ENCODE measurements at regions not wholly inside any gene's neighbourhood (a gene's known extent, or its start where the extent isn't known, plus 50 kb on each side); places are given as distances from the start of the nearest gene placed in this dataset.
A peak's percentile ranks its signal among the peaks of the same experiment; 100 is the strongest.

DNA sequence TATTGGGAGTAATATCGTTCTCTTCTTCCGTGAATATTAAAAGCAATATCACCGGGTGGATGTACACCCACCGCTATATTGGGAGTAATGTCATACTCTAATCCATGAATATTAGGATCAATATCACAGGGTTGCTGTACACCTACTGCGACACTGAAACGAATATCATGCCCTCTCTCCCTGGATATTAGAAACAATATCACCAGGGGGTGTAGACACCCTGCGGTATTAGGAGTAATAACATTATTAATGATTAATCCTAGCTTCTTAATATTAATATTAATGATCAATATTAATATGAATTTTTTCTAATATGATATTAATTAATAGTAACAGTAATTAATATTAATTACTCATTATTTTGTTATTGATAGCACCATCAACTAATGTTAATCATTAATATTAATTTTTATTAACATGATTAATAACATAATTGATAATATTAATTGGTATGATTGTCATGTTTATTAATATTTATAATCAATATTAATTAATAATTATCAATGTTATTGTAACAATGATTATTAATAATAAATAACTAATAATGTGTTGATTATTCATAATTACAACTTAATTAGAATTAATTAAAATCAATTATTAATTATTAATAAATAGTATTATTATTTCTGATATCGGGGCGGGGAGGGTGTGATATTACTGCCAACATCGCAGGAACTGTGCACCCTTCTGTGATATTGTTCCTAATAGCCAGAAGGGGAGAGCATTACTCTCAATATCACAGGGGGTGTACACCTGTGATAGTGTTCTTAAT, 121.3 kb upstream of the C1GALT1 start:
- peak; percentile 98 for FAIRE-seq

DNA sequence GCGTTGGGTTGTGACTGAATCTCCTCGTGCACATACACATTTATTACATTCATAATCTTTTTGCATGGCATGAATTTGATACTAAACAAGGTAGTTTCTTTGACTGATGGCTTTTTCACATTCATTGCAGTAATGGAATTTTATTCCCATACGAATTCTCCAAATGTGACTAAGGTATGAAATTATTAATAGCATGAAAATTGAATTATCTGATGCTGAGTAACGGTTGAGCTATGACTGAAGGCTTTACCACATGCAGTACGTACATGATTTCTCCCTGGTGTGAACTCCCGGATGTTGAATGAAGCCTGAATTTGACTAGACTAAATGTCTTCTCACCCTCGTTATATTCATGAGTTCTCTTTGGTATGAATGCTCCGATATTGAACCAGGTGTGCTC, 104.4 kb upstream of the C1GALT1 start:
- no peak for FAIRE-seq

DNA sequence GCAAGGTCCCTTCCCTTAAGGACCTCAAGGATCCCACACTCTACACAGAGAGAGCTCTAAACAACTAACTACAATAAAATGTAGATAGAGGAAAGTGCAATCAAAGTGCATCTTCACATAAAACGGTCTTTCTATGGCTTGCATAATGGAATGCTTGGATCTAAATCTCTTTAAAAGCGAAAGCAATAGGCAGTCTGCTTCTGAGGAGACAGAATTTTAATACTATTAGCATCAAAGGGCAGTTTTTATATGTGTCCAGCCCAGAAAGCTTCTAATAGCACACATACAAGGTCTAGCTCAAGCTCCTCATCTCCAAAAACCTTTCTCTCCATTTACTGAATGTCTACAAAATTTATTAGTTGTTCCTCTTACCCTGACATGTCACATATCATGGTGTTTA, 101.5 kb upstream of the C1GALT1 start:
- no peak for FAIRE-seq

DNA sequence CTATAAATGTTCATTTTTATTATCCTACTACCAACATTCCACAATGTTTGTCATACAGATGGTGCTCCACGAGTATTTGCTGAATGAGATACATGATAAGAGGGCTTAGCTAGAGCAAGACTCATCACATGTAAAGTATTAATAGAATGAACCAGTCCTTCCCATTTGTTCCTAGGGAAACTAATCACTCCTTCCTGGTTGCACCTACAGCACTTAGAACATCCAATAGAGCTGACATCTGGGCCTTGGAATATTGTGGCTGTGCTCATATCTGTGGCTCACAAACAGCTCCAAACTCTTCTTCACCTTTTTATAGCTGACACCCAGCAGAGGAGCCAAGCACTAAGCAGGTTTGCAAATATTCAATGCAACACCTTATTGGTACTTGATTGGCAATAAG, 91.9 kb upstream of the C1GALT1 start:
- no peak for FAIRE-seq

DNA sequence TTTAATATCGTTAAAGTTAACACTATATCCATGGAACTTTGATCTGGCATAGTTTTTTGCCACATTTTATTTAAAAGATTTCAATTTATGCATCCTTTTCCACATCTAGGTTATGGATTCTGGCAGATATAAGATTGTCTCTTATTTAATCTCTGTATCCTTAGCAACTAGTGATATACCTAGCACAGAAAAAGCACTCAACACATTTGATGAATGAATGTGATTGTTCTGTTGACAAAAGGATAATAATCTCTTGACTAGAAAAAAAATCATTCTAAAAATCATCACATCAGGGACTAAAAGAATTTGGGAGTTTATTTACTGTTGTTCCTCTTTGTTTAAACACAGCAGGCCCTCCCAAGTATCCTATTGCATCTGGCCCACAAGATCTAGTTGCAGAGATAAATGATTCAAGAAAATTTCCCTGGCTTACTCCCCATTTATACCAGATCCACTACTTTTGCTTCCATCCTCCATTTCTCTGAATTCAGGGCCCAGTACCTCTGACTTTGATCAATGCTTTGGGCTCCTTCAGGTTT, 84.0 kb upstream of the C1GALT1 start:
- no peak for FAIRE-seq

DNA sequence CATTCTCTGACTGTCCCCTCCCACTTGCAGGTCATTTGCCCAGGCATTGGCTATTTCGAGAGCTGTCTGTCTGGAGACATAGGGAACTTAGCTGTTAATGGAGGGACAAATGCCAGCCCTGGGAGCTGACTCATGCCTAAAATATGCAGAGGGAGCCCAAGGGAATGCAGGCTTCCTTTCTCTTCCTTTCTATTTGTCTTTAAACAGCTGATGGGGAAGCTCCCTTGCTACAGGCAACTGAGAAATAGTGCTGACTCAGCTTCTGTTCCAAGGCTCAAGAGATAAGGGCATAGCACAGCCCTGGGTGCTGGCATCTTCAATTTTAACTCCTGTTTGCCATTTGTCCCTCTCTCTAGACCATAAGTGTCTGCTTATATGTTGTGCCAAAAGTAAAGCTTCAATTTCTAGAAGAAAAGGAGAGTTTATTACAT, 82.7 kb upstream of the C1GALT1 start:
- no peak for FAIRE-seq

DNA sequence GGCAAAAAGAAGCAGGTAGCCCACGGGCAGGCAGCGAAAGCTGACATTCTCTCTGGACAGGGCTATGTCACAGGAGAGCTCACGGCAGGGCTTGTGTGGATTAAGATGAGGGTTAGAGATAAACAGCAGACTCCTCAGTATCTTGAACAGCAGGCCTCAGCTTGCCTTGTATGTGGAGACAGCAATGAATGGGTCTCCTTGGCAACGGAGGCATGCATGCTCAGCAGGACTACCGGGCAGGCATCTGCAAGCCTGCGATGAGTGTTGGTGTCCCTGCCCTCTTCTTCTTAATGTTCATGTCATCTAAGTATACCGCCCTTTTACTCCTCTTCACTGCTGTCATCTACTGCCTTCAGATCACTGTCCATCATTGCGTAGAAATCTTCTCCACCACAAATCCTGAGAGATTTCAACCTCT, 81.9 kb upstream of the C1GALT1 start:
- FAIRE-seq = no peak

DNA sequence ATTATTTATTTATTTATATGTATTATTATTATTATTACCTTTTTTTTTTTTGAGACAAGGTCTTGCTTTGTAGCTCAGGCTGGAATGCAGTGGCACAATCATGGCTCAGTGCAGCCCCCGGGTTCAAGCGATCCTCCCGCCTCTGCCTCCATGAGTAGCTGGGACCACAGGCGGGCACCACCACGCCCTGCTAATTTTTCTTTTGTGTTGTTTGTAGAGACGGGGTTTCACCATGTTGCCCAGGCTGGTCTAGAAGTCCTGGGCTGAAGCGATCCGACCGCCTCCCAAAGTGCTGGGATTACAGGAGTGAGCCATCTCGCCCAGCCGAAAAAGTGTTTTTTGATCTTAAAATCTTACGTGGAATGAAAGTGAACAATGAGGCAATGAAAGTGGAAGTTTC, 79.4 kb upstream of the C1GALT1 start:
- no peak for FAIRE-seq

DNA sequence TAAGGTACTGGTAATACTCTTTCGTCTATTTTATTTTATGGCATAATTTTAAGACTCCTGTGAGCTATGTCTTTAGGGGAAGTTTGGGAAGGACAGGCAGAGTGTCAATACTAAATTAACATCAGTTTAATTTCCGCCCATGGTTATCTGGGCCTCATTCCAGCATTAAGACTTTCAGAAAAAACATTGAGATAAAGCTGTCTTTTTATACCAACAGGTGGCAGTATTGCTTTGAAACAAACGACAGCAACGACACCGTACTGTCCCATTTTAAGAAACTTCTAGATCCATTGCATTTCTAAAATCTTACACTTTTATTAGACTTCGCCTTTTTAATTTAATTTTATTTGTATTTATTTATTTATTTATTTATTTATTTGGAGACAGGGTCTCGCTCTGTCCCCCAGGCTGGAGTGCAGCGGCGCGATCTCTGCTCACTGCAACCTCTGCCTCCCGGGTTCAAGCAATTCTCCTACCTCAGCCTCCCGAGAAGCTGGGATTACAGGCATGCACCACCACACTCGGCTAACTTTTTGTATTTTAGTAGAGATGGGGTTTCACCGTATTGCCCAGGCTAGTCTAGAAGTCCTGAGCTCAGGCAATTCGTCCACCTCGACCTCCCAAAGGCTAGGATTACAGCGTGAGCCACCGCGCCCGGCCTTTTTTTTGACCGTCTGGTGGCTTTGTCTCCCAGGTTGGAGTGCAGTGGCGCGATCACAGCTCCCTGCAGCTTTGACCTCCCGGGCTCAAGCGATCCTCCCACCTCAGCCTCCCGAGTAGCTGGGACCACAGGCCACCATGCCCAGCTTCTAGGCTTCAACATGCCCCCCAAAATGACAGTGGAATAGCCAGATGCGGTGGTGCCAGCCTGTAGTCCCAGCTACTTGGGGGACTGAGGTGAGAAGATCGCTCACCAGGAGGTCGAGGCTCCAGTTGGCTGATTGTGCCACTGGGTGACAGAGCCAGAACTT, 78.7 kb upstream of the C1GALT1 start:
- FAIRE-seq = peak; percentile 98

DNA sequence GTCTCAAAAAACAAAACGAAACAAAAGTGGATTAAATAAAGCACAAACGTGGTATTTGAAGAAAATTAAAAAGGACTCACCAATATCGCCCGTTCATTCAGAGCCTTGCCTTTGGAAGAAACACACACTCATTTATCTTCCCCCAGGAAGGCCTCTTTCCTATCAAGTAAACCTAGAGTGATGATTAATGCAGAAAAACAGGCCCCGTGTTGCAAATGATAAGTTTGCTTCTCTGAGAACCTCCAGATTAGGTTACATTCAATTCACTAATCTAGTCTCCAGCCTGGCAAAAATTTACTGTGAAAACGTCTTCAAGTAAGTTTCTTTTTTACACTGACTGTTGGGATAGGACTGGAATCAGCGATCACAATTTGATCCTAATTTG, 78.0 kb upstream of the C1GALT1 start:
- no peak for FAIRE-seq

DNA sequence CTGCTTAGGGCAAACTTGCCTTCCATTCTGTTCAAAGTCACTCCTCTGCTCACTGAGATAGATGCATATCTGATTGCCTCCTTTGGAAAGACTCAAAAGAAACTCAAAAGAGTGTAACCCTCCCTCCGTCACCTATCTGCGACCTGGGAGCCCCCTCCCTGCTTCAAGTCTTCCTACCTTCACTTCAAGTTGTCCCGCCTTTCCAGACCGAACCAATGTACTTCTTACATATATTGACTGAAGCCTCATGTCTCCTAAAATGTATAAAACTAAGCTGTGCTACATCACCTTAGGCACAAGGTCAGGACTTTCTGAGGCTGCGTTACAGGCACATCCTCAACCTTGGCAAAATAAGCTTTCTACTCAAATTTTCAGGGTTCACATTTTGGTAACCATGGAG, 77.4 kb upstream of the C1GALT1 start:
- no peak for FAIRE-seq

DNA sequence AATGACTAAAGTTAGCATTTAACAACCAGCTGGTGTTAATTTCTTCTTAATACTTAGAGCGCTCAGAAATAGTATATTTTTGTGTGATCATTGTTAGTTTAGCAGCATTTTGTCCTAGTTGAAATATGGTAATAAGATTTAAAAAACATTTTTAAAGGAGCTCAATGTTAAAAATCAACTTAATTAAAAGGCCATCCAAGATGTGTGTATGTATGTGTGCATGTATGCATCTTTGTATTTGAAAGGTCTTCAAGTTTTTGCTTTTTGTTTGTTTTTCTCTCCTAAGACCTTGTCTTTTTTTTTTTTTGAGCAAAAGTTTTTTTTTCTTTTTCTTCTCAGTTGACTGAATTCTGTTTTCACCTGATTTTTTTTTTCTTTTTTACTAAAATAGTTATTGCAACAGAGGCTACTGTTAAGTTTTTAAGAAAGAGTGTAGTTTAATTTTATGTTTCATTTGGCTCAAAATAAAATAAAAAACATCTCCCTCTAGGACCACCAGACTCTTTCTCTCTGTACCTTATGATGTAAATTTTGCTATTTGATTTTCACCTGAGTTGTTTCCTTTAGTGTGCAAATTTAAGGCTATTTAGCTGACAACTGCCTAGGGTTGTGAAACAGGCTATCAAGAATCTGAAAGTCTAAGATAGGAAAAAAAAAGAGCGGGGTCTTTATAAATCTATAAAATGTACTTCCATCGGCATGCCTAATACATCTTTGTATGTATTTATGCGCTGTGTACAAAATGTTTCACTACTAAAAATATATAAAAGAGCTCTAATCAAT, 76.4 kb upstream of the C1GALT1 start:
- FAIRE-seq = peak; percentile 77

DNA sequence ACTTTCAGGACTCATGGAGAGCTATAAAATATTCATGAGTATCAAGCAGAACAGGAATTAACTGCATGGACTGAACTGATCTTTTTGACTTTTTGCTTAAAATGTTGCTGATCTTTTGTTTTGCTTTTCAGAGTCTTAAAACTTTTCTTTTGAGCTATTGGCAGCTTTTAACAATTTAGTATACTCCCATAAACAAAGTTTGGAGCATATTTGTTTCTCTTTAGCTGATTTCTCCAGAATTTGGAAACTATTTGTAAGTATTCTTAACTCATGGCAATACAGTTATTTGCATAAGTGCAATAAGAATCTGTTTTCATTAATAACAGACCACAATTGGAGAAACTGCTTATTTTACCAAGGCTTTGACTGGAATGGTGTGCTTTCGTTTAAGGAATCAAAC, 73.4 kb upstream of the C1GALT1 start:
- peak; percentile 11 for FAIRE-seq

DNA sequence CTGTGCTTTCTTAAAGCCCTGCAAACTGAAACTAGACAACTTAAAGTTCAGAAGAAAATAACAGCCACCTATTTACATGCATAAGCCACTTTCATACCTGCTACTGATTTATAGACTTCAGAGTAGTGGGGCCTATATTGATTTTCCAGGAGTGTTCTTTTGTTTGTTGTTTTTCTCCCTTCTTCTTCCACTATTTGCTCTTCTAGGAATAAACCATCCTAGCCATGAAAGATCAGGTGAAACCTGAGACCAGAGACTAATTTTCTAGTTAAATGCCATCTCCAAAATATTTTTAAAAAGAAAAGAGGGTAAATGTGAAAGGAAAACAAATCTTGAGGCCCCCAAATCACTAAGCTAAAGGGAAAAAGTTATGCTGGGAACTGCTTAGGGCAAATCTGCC, 72.4 kb upstream of the C1GALT1 start:
- no peak for FAIRE-seq

DNA sequence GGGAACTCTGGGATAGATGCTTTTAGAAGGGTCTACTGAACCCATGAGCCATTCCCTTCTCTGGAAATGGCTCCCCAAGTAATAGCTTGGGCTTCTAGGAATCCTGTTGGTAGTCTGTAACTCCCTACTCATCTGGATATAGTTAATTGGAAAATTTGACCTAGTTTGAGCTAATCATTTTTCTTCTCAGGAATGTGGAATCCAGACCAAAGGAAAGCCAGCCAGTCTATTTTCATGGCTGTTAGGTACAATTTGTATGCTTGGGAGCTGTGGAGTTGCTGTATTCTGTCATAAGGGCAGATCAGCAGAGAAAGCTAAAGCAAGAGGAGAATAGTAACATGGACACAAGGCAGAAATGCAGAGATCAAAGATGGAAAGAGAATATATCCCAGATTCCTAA, 71.6 kb upstream of the C1GALT1 start:
- no peak for FAIRE-seq

DNA sequence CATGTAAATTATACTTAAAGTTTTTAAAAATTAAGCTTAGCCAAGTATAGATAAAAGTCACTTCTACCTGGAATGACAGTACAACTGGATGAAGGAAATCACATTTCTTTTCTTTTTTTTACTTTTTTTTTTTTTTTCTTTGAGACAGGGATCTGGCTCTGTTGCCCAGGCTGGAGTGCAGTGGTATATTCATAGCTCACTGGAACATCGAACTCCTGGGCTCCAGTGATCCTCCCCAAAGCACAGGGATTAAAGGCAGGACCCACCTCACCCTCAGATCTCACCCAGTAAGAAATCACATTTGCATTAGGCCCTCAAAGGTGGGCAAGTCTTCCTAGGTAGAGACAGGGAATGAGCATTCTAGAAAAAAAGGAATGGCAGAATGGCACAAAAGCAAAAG, 69.5 kb upstream of the C1GALT1 start:
- FAIRE-seq = no peak

DNA sequence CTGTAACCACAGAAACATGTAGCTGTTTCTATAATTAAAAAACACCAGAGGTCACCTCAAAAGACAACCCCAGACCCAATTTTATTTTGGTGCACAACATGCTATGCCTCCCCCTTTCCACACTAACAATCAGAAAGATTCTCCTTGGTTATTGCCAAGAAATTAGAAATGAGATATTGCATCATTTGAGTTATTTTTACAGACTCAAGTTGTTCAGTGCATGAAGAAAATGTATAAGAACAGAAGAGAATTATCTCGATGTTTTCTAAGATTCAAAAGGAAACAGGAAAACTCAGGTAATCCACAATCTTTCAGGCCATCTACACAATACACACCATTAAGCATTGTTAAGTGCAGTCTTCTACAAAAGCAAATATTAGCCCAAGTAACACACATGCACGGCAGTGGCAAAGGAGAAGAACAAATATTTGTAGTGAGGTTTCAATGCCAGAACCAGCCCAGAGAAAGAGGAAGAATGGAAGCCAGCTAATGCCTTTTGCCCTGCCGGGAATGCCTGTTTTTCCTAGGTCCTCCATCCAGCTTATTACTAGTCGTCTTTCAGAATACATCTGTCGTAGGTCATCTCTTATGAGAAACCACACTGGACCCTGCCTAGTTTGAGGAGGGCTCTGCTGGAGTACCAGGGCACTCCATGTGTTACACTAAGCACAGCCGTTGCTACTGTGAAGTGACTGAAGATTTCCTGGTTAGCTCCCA, 67.6 kb upstream of the C1GALT1 start:
- no peak for FAIRE-seq

DNA sequence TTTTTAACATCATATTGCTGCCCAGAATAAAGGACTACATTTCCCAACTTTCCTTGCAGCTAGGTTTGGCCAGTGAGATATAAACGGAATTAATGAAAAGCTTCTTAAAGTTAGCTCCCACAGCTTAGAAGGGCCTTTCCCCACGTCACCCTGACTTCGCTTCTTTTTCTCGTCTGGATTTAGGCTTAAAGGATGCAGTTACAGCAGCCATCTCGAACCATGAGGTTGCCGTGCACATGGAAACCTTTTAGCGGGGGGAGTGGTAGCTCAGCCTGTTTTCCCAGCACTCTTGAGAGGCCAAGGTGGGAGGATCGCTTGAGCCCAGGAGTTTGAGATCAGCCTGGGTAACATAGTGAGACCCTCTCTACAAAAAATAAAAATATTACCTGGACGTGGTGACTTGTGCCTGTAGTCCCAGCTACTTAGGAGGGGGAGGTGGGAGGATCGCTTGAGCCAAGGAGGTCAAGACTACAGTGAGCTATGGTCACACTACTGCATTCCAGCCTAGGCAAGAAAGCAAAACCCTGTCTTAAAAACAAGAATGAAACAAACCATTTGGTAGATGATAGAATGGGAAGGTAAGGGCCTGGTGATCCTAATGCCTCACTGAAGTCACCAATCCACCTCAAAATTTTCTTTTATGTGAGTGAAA, 64.3 kb upstream of the C1GALT1 start:
- FAIRE-seq = no peak

DNA sequence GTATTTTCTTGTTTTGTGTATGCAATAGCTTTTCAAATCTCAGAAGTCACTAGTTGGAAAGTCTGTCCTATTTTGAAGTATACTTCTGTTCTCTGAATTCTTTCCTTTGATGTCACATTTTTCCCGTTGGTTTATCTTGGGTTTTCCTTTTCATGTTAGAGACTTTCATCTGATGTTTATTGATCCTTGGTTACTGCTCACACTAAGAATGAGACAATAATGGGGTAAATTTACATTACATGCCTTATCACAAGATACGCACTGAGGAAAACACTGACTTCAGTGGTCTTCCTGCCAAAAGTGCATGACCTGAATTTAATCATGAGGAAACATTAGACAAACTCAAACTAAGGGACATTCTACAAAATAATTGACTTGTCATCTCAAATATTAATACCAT, 63.5 kb upstream of the C1GALT1 start:
- no peak for FAIRE-seq

DNA sequence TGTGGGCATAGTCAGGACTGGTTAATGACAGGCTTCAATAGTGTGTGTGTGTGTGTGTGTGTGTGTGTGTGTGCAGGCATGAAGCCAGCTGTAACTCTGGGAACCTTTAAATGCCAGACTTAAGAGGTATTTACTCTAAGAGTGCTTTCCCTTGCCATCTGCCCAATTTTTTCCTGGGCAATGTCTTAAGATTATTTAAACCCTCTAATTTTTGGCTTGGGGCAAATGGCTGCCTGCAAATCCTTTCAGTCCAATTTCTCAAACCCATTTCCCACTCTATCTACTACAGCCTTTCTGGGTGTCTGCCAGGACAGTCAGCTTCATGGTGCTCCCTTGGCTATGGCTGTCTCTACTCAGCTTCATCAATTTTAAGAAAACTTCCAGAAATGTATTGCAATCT, 62.6 kb upstream of the C1GALT1 start:
- no peak for FAIRE-seq

DNA sequence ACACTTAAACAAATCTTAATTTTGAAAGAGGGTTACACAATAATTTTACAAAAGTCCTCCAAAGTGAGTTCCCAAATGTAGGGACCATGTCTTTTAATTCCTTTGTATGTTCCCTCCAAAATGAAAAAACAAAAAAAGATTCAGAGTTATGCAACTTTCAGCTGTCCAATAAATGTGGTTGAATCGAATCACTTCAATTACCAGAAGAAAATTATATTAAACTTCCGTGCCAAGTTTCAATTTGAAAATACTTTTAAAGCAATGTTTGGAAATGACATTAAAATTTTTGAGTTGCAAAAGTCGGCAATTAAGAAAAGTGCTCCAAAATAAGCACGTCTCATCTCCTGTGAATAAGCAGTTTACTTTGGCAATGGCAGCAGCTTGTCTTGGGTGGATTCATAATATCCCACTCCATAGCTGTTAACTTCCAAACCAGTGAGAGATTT, 60.3 kb upstream of the C1GALT1 start:
- FAIRE-seq = peak; percentile 46
